Cardiac muscle cell (in vitro differentiated cells and primary cell): ENCODE measurements at regions not wholly inside any gene's neighbourhood (a gene's known extent, or its start where the extent isn't known, plus 50 kb on each side); places are given as distances from the start of the nearest gene placed in this dataset.
A peak's percentile ranks its signal among the peaks of the same experiment; 100 is the strongest.

Source experiments
- DNase-seq, 2 donors: peaks; one replicate each; pipeline versions ENCODE4 v3.0.0 to v3.0.0-alpha.2; 2010 to 2017; ENCODE audit warnings: low read depth in 1 of 2, low spot score in 1 of 2
- H3K27ac ChIP-seq: fragments of 200-600 bp; sonication (generic); 2 replicates; pipeline ENCODE4 v1.5.1; 2016
- H3K27me3 ChIP-seq: fragments of 200-600 bp; sonication (generic); 2 replicates; pipeline ENCODE4 v1.6.0; 2016; ENCODE audit warnings: control low read depth
- H3K36me3 ChIP-seq: fragments of 200-600 bp; sonication (generic); 2 replicates; pipeline ENCODE4 v1.5.1; 2016; ENCODE audit warnings: control low read depth
- H3K4me1 ChIP-seq: fragments of 200-600 bp; sonication (generic); 2 replicates; pipeline ENCODE4 v1.8.1; 2017; ENCODE audit warnings: low read depth, mild to moderate bottlenecking, mixed run types
- H3K4me3 ChIP-seq: fragments of 200-600 bp; sonication (generic); 2 replicates; pipeline ENCODE4 v1.5.1; 2016; ENCODE audit warnings: mild to moderate bottlenecking
- H3K9me3 ChIP-seq: fragments of 200-600 bp; sonication (generic); 2 replicates; pipeline ENCODE4 v1.5.1; 2017; ENCODE audit warnings: low read depth, mild to moderate bottlenecking, control low read depth
- TF ChIP-seq, protein P1 (sequence below): IDR thresholded peaks from 2 replicates; pipeline ENCODE4 v1.5.1; 2012; ENCODE audit warnings: low read depth, mild to moderate bottlenecking, low read length

DNA sequence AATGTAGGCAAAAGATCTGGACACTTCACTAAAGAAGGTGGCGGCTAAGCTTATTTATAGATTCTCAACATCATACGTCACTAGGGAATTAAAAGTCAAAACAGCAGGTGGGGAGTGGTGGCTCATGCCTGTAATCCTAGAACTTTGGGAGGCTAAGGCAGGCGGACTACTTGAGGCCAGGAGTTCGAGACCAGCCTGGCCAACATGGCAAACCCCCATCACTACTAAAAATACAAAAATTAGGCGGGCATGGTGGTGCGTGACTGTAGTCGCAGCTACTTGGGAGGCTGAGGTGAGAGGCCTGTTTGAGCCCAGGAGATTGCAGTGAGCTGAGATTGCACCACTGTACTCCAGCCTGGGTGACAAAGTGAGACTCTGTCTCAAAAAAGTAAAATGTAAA, 74.6 kb downstream of the GPX5 start:
- TF ChIP-seq, protein P1, sequence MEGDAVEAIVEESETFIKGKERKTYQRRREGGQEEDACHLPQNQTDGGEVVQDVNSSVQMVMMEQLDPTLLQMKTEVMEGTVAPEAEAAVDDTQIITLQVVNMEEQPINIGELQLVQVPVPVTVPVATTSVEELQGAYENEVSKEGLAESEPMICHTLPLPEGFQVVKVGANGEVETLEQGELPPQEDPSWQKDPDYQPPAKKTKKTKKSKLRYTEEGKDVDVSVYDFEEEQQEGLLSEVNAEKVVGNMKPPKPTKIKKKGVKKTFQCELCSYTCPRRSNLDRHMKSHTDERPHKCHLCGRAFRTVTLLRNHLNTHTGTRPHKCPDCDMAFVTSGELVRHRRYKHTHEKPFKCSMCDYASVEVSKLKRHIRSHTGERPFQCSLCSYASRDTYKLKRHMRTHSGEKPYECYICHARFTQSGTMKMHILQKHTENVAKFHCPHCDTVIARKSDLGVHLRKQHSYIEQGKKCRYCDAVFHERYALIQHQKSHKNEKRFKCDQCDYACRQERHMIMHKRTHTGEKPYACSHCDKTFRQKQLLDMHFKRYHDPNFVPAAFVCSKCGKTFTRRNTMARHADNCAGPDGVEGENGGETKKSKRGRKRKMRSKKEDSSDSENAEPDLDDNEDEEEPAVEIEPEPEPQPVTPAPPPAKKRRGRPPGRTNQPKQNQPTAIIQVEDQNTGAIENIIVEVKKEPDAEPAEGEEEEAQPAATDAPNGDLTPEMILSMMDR, result no peak
- no peak overlapping the region for H3K4me3 ChIP-seq
- H3K27ac ChIP-seq, result no peak overlapping the region

DNA sequence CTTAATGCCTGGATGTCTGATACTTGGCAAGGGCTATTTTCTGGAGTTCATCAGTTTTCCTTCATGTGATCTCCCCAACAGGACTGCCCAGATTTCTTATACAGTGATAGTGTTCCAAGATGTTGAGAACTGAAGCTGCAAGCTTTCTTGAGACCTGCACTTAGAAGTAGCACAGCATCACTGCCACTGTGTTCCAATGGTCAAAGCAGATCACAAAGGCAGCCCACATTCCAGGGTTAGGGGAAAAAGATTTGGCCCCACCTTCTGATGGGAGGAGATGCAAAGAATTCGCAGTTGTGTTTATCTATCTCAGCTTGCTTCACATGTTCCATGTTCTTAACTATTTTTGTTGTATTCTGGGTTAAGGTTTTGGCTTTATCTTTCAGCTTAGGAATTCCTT, 78.2 kb downstream of the GPX5 start:
- Histone ChIP-seq H3K9me3 (no peaks in the 10 kb centered on the region), H3K36me3 (no peaks in the 10 kb centered on the region), H3K27ac (no peak overlapping the region), H3K27me3 (no peaks in the 10 kb centered on the region), H3K4me1 (peaks cover 11% of the 10 kb centered on the region), H3K4me3 (no peak overlapping the region)
- DNase-seq, result no peak
- TF ChIP-seq, protein P1, result no peak

More for the DNA sequence above, 74.6 kb downstream of the GPX5 start:
- Histone ChIP-seq H3K36me3 (no peaks in the 10 kb centered on the region), H3K4me1 (no peaks in the 10 kb centered on the region), H3K27me3 (no peaks in the 10 kb centered on the region), H3K9me3 (no peaks in the 10 kb centered on the region)
- no peak for DNase-seq

DNA sequence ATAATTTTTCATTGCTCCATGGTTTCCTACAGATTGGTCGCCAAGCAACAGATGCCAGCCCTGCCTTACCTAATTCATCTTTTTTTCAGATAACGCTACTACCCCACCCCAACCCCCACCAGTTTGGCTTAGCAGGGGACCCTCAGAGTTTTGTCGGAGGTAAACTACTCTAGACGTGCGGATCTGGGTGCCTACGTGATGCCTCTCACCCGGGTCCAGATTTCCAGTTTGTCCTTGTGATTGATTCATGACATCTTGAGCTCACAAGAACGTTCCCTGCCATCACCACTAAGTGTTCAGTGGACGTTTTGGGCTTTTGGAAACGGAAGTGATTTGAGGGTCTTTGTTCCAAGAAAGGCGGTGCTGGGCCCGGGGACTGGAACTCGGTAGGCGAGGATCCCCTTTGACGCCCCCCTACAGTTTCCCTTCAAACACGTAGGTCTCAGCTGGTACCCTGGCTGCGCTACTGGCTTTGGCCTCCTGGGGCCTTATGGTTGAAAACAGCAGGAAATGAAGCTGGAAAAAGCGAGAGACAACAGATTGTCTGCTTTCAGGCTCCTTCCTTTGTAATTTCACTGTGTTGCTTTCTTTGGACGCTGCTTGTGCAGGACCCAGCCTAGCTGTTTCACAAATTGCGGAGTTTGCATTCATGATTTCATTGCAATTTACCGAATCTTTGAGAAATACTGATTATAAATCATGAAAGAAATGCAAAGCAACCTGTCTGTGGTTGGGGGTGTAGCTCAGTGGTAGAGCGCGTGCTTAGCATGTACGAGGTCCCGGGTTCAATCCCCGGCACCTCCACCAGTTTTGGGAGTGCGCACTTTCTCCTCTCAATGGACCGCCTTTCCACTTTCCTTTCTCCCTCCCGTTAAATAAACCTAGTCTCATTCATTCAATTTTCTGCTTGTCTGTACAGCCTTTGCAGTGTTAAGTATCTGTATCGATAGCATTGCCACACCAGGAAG, 81.0 kb downstream of the GPX5 start:
- peak overlapping the region; percentile 28 for H3K4me3 ChIP-seq
- H3K27me3 ChIP-seq, result no peaks in the 10 kb centered on the region
- peak; percentile 81 to 83 for DNase-seq
- H3K36me3 ChIP-seq, result no peaks in the 10 kb centered on the region
- peaks cover 11% of the 10 kb centered on the region for H3K4me1 ChIP-seq
- peak overlapping the region; percentile 60 for H3K27ac ChIP-seq
- TF ChIP-seq, protein P1, result peak; percentile 45
- no peaks in the 10 kb centered on the region for H3K9me3 ChIP-seq

DNA sequence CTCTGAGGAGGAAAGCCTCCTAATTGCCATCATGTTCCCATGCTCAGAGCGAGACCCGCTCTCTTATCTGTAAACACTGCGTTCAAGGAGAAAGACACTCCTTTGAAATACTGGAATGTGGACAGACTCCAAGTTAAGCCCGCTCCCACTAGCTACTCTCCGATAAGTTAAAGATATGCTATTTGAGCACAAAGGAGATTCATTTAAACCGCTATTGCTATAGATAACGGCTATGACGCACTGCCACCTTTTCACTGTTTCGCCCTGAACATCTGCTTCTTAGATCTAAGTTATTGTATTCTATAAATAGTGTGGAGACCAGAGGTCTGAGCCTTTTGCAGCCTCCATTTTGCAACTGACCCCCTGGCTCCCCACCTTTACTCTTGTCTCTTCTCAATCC, 82.3 kb downstream of the GPX5 start:
- Histone ChIP-seq H3K27me3 (no peaks in the 10 kb centered on the region), H3K9me3 (no peaks in the 10 kb centered on the region), H3K4me1 (peaks cover 11% of the 10 kb centered on the region), H3K4me3 (no peak overlapping the region), H3K36me3 (no peaks in the 10 kb centered on the region), H3K27ac (peak overlapping the region; percentile 52)
- DNase-seq, result peak in 1 of 2 donors; percentile 53
- TF ChIP-seq, protein P1, result no peak

DNA sequence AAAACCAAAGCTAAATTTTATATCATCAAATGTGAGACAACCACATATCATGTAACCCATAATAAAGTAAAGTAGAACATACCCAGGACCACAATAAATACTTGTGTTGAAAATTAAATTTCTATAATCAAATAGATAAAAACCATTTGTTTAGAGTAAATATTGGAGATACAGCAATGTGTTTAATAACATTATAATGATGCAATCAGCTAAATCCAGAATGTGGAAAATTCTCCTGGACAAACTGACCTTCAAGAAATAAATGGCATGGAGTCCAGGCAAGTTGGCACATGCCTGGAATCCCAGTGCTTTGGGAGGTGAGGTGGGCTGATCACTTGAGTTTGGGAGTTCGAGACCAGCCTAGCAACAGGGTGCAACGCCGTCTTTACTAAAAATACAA, 84.0 kb downstream of the GPX5 start:
- Histone ChIP-seq H3K9me3 (no peaks in the 10 kb centered on the region), H3K36me3 (no peaks in the 10 kb centered on the region), H3K27me3 (no peaks in the 10 kb centered on the region), H3K27ac (no peak overlapping the region), H3K4me1 (peaks cover 11% of the 10 kb centered on the region), H3K4me3 (no peak overlapping the region)
- TF ChIP-seq, protein P1, result no peak
- DNase-seq, result no peak
